K562 (cell line): ENCODE measurements at regions not wholly inside any gene's neighbourhood (a gene's known extent, or its start where the extent isn't known, plus 50 kb on each side); places are given as distances from the start of the nearest gene placed in this dataset.

ENCODE experiments used
- CTCF ChIP-seq, 3 experiments: IDR thresholded peaks in 2 of 3; conservative IDR thresholded peaks in 1 of 3; 2 replicates each; pipeline ENCODE4 v1.5.1; 2011 to 2012; ENCODE audit warnings: low read length in 3 of 3, mild to moderate bottlenecking in 3 of 3, control low read depth in 2 of 3, improper control_type of control experiment in 1 of 3, inconsistent platforms in 1 of 3, low read depth in 1 of 3, mixed read lengths in 1 of 3, moderate library complexity in 1 of 3; ENCODE audit not compliant: insufficient read depth in 2 of 3
- DEAF1 ChIP-seq: fragments of 450-650 bp; formaldehyde crosslinking; IDR thresholded peaks from 2 replicates; pipeline ENCODE4 v1.4.0; 2020; ENCODE audit warnings: mild to moderate bottlenecking, moderate library complexity
- EWSR1 ChIP-seq: fragments of 450-650 bp; IDR thresholded peaks from 2 replicates; pipeline ENCODE4 v1.6.1; 2018; ENCODE audit warnings: borderline replicate concordance, mild to moderate bottlenecking, low read depth, moderate library complexity; ENCODE audit not compliant: partially characterized antibody
- FOXP1 ChIP-seq: sonication (generic); formaldehyde crosslinking; IDR thresholded peaks from 2 replicates; pipeline ENCODE4 v1.8.0; 2022; ENCODE audit warnings: mild to moderate bottlenecking, missing genetic modification reagents
- HDAC1 ChIP-seq, 2 experiments: fragments of 450-650 bp; IDR thresholded peaks; 2 replicates each; pipeline ENCODE4 v1.6.1; 2016 to 2017; ENCODE audit warnings: inconsistent platforms in 1 of 2, mild to moderate bottlenecking in 1 of 2, moderate library complexity in 1 of 2
- HLTF ChIP-seq: fragments of 450-650 bp; IDR thresholded peaks from 2 replicates; pipeline ENCODE4 v1.6.1; 2016
- MCM2 ChIP-seq: fragments of 450-650 bp; IDR thresholded peaks from 2 replicates; pipeline ENCODE4 v1.6.1; 2017; ENCODE audit warnings: low read depth, mild to moderate bottlenecking
- POLR2AphosphoS2 ChIP-seq: IDR thresholded peaks from 2 replicates; pipeline ENCODE4 v1.6.1; 2012; ENCODE audit warnings: low read length, improper control_type of control experiment
- REST ChIP-seq, 2 experiments: fragments of 450-650 bp; formaldehyde crosslinking in 1 of 2; IDR thresholded peaks; 2 replicates each; pipeline versions ENCODE4 v1.4.0 to v1.6.1; 2014 to 2020; ENCODE audit warnings: mild to moderate bottlenecking in 2 of 2, borderline replicate concordance in 1 of 2, low read depth in 1 of 2
- RNF2 ChIP-seq: sonication (generic); IDR thresholded peaks from 2 replicates; pipeline ENCODE4 v1.6.1; 2016
- ZNF445 ChIP-seq: fragments of 250-450 bp; sonication (Bioruptor Pico); IDR thresholded peaks from 2 replicates; pipeline ENCODE4 v1.4.0; 2020; ENCODE audit warnings: low read depth, mild to moderate bottlenecking, moderate library complexity

GRCh38 chr3:185308126-185308754 is 54.4 kb upstream of the EHHADH start (continued):
- TF ChIP-seq DEAF1 (CRISPR knock-in tag) (peak; percentile 45; the same call in 1 of the 2 replicates), POLR2AphosphoS2 (no peak), RNF2 (no peak), CTCF (IDR thresholded peaks at IDR 0.05 in 2 of 3, conservative IDR thresholded peaks at IDR 0.05 in 1 of 3; ENCODE audit: insufficient read depth in 2 of 3, low read depth in 1 of 3, low read length in 3 of 3) (peak; percentile 77 to 86 (median 82)), ZNF445 (CRISPR knock-in tag) (no peak), HLTF (no peak), MCM2 (no peak), FOXP1 (no peak), HDAC1 (IDR thresholded peaks at IDR 0.05) (no peak), EWSR1 (no peak), REST (IDR thresholded peaks at IDR 0.05; ENCODE audit: borderline replicate concordance) (peak; percentile 69; the same call in 1 of the 2 replicates), REST (CRISPR knock-in tag; IDR thresholded peaks at IDR 0.05; ENCODE audit: low read depth) (no peak)
